CD4-positive, alpha-beta T cell treated with Interleukin-15 for 1 hour (primary cell): ENCODE measurements at regions not wholly inside any gene's neighbourhood (a gene's known extent, or its start where the extent isn't known, plus 50 kb on each side); places are given as distances from the start of the nearest gene placed in this dataset.

Experiments
- DNase-seq: peaks from one replicate; pipeline ENCODE4 v3.0.0-alpha.2; 2020

DNA sequence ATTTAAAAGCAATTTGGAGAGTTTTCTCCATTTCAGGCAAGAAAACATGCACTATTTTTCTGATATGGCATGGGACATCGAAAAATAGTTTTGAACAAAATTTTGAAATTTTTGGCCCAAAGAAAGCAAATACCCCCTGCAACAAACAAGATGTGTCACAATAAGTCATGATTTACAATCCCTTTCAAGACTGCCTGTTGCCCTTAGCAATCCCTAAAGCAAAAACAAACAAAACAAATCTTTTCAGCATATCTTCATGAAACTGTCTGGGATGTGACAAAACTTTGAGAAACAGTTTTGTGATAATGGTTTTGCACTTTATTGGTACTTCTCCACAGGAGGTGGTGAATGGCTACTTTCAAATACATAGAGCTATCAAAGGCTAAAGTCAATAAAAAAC, 1888.7 kb upstream of the PIK3C3 start:
- DNase-seq, result no peak

DNA sequence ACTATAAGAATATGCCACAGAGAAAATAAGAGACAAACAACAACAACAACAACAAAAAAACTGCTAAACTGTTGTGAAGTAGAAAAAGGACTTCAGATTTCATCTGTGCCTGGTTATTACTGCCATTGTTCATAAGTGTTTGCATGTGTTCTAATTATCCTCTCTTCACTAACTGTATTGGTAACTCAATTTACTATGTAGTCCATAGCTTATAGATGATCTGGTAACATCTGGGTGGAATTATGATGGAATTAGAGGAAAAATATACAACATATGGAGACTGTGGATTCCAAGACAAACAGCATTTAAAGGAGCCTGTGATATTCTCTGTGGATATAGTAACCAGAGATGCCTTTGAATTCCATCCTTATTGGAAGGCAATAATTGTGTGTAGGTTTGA, 1891.5 kb upstream of the PIK3C3 start:
- DNase-seq, result no peak

DNA sequence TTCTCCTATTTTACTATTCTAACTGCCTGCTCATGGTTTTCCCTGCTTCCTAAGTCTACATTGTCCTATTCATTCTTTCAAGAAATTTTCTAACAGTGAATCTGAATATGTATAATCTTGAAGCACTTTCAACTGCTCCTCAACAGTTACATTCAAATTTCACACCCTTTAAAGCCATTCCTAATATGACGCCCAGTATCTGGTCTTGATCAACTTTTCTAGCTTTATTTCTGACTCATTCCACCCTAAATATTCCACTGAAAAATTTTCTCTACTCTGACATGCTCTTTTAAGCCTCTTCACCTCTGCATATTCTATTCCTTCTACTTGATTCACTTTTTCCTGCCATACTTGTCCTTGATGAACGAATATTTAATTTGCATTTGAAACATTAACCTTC, 1893.9 kb upstream of the PIK3C3 start:
- DNase-seq, result no peak

DNA sequence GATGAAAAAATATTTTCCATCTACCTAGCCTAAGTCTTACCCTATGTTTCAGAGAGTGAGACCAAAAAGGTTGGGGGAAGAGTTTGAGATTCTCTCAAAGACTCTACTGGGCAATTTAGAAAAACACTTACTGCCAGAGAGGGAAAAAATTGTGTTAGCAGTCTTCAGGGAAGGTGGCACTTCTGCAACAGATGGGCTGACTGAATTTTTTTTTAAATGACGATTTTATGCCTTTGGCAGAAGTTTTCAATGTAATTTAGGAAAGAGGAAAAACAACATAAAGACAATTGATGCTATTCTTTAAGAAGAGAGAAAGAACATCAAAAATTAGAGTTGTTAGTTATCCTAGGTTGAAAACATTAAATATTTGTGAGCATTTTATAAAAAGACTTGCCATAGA, 1894.5 kb upstream of the PIK3C3 start:
- DNase-seq, result no peak

DNA sequence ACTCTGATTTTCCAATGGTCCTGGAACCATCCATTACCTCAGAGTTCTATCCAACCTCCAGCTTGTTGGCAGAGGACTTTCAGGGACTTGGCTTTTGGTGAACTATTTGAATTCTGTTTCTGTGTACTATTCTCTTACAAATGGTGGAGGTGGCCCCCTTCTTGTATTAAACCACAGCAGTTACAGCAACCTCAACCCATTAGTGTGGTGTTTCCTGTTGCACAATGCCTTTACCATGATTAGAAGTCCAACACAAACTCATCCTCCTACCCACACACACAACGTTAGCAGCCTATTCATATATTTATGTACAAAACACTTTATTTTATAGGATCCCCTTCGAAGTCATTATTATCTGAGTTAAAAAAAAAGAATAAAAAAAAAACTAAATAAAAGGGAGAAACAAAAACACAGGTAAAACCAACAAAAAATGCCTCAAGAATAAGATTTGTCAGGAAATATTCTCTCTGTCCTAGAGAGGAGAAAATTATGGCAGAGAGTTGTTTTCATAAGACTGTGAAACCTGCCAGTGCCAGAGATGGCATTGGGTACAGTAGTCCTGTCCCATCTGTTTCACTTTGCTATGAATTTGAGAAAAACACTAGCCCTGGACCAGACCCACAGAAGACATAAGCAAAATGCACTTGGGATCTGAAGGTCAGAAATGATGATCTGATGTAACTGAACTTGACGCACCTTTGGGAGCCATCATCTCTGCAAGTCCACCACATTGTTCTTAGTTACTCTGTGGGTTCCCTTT, 1896.0 kb upstream of the PIK3C3 start:
- DNase-seq, result no peak

DNA sequence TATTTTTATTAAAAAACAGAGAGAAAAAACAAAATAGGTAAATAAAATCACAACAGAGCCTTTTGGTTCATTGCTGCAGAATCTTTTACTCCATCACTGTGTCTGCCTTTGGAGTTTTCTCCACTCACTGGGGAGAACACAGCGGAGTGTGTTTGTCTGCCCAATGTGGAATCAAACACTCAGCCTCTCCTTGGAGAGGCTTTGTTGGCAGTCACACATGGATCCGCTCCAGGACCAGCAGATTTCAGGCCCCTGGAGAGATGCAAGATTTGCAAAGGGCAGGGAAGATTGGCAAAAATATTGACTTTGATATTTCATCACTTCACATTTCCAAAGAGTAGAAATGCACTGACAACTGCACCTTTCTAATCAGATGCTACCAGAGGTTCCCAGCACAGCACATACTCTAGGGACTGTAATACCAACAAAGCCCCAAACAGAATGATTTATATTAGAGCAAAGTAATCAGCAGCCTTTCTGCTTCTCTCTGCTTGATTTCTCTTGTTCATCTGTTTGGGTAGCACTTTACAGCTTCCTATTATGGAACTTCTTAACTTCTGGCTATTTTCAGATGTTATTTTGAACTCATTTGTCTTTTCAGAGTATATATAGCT, 1898.8 kb upstream of the PIK3C3 start:
- DNase-seq, result no peak

DNA sequence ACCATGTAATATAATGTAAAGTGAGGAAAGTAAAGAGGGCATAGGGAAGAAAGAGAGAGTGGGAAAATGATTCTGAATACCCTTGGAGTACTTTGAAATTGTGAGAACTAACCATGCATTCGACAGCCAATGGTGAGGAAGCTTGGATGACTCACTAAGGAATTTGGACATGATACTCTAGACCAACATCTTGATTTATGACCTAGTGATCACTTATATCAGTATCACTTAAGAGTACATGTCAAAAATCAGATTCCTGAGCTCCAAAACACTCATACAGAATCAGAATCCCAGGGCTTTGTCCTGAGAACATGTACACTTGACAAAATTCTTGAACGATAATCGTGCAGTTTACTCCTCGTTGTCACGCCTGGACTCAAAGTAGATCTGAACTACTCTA, 1899.8 kb upstream of the PIK3C3 start:
- DNase-seq, result no peak

DNA sequence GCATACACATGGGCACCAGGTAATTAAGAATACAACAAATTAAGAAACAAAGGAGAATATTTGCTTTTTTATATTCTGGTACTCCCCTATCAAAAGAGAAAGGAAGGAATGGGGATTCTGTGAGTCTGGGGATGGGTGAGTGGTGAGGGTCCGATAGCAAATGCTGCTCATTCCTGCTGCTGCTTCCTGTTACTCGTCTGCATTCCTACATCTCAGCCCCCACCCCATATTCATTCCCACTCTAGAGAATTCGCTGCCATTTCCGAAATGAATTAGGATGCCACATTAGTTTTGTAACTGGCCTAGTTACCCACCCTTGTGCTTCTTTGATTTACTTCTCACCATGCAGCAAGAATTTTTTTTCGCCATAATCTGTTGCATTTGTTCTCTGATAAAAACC, 1905.3 kb upstream of the PIK3C3 start:
- no peak for DNase-seq

DNA sequence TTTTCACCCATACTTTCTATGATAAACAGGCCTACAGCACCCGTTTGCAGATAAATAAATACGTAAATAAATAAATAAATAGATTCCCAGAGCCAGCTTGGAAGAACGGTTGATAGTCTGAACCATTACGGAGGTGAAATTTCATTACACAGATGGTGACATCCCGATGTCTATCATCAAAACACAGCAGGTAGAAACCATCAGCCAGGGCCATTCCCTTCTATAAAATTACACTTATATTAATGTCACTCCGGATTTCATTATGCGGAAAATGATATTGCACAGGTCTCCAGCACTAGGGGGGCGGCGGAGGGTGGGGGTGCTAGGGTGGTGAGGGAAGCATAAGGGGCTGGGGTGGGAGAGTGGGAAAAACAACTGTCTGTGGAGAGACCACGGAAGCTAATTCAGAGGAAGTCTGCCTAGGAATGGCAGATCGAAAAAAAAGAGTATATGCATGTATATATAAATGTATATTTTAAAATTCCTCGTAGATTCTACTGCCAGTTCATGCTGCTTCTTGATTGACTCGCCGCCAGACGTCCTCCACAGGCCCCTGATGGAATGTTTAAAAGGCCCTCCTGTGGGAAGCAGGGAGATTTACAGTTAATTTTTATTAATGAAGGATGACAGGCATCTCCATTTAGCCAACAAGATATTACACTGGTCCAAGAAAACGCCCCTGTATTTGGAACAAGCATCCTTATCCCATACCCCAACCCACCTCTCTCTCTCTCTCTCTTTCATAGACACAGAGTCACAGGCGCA, 1906.0 kb upstream of the PIK3C3 start:
- DNase-seq, result no peak

DNA sequence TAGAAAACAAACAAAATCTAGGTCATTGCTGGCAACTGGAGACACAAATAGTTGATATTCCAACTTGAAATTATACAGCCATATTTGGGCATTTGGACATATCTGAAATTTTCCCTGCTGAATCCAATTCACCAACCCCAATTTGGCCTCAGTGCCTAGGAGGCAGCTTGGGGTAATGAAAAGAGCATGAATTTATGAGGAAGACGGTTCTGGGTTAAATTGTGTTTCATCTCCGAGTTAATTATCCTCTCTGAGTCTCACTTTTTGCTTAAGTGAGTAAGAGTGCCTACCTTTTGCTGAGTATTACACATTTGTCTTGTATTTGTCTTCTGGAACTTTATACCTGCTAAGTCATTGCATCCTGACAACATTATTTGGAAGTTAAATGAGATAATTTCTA, 1906.8 kb upstream of the PIK3C3 start:
- DNase-seq, result no peak

DNA sequence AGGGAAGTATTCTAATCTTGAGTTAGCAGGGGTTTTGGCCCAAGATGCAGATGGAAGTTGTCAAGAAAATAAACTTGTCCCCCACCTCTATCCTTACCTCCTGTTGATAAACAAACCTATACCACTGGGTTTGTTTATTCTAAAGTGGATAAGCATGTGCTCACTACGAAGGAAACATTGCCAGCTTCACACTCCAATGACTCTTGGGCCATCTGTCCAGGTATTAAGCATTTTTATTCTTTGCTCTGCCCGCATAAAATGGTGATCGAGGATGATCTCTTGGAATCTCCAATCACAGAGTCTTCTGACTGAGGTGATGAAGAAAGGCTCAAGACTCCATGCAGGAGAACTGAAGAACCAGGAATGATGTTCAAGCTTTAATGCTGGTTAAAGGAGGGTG, 1908.4 kb upstream of the PIK3C3 start:
- DNase-seq, result no peak

DNA sequence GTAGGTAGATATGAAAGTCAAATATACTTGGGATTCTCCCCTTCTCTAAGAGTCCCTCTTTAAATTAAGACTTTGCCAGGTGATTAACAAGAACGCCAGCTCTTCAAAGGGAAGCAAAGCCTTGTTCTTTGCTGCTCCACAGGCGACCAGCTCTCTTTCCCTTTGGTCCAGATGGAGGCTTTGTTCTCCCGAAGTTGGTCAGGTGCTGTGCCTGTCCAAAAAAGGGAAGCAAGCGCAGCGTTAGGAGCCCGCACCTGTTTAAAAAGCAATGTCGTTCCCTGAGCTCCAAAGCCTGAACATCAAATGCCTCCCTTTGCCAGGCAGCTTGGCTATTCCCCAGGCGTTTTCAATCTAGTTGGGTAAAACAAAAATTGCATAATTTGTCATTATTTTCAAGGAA, 1913.1 kb upstream of the PIK3C3 start:
- no peak for DNase-seq

DNA sequence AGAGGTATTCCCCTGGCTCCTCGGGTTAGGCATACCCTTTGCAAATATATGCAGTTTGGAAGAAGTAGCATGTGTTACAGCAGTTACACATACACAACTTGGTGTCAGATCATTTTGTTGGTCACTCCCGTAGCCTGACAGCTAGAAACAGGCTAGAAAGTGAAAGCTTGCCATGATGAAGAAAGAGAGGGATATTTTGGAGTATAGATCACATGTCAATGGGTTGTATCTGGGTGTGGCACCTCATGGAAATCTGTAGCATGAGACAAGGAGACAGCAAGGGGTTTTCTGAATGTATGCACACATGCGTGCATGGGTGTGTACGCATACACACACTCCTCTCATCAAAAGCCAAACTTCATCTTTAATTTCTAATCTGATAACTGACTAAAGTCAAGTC, 1914.5 kb upstream of the PIK3C3 start:
- DNase-seq, result no peak

DNA sequence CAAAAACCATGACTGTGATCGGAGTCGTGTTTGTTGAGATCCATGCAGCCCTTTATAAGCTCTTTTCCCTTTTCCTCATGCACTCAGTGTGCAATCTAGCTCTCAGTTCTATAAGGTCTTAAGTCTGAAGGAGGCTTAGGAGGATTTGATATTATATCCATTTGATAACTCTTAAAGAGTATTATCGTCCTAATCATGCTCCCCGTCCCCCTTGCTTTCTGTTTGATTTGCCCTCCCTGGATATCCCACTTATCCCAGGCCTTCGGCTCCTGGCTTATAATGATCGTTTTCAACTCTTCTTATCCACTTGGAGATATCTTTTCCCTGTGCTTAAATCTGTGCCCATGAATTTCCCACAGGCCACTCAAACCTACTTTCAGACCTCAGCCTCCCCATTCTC, 1917.7 kb upstream of the PIK3C3 start:
- no peak for DNase-seq

DNA sequence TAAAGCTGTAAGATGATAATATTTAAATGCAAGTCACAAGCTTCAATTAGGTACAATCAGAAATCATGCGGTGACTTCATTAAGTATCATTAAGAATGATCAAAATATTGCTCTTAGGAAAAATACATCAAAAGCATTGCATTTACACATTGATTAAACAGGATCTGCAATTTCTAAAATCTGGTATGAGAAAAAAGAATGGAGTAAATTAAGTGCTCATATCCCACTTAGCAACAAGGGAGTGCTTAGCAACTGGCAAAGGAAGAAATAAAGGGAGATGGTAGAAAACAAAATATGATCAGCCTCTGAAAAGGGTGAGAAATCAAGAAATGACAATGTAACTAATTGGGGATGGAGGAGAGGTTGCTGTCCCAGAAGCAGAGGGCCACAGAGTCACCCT, 1918.2 kb upstream of the PIK3C3 start:
- DNase-seq, result no peak

DNA sequence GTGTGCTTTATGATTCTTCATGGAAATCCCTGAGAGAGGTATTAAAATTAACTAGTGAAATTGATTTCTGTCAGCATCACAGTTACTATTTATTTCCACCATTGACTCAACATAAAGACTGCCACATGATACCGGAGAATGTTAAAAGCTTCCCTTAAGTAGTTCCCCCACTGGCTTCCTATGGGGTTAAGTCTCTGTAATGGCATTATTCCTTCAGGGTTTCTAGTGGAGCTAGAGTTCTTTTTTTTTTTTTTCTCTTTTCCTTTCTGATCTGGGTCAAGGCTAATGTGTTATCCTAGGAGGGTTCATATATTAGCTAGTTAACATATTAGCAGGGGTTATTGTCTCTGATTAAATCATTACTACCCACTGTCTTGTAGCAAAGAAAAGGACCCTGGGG, 1919.1 kb upstream of the PIK3C3 start:
- no peak for DNase-seq

DNA sequence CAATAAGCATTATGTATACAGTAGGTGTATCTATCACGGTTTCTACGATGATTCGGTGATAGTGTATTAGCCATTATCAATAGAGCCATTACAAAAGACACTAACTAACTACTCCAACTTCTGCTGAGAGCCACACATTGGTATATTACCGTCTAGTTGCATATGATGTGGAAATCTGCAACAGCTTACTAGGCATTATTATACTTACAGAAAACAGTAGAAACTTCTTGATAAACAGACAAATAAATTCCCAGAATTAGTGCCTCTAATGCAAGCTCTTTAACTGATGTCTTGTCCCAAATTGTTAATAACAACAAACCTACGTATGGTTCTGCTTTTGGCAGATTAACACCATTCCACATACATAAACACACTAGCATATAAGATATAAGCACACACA, 1923.0 kb upstream of the PIK3C3 start:
- DNase-seq, result no peak

DNA sequence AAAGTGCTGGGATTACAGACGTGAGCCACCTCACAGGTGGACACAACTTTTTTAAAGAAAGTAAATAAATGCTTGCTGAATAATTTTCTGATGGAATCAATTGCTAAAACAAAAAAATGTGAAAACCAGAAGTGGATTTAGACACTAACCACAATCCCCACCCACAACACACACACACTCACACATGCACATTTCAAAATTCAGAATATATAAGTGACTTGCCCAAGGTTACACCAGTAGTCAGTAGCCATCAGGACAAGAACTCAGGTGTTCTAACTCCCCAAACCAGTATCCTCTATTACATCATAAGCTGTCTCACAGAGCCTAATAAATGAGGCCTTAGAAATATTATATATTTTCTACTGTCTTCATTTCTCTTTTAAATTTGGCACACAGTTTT, 1923.6 kb upstream of the PIK3C3 start:
- no peak for DNase-seq

DNA sequence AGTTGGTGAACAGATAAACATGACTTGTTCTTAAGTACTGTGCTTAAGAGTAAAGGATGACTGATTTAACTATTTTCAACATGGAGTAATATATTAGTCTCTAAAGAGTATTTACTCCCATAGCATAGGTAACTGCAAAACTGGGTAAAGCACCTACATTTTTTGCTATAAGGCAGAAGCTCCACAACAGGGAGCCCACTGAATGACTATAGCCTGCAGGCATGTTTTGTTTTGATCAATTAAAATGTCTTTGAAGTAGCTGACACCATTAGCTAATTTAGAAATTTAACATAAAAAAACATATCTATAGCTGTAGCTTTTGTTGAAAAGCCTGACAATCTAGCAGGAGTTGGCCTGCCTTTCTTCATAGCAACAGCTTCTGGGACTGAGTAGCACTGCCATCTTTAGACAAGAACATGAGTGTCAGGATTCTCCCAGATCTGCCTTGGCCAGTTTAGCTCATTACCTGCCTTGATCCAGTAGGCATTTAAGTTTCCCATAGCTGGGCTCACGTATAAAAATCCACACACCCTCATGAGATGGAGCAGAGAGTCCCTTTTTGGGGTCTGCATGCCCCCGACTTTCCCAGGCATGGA, 1935.1 kb upstream of the PIK3C3 start:
- no peak for DNase-seq

DNA sequence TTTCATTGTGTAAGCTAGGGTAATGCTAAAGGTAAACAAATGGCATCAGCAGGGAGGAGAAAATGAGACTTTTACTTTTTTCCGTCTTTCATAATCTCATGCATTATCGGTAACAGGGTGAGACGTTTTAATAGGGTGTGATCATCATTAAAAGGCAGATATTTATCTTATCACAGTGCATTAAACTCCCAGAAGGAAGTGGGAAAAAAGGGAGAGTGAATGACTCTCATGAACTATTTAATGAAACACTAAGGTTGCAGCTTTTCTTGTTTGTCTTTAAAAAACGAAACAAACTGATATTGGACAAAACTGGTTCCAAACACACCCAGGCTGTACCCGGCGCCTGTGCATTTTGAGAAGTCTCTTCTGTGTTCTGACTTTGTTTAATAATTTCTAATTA, 1936.8 kb upstream of the PIK3C3 start:
- DNase-seq, result no peak

DNA sequence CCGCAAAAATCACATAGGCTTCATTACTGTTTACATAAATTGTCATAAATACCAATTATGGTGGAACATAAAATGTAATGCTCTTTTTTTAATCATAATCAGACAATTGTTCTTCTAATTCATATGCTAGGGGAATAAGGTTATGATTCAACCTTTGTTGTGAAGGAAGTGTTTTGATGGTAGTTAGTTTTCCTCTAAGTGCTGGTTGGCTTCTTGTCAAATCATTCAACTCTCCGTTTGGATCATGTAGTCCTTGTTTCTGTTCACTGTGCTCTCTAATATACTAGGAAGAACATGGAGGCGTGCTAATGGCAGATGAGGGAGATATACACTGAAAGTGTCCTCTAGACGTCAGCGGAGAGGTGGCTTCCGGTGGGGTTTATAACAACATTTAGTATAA, 1938.0 kb upstream of the PIK3C3 start:
- DNase-seq, result no peak

DNA sequence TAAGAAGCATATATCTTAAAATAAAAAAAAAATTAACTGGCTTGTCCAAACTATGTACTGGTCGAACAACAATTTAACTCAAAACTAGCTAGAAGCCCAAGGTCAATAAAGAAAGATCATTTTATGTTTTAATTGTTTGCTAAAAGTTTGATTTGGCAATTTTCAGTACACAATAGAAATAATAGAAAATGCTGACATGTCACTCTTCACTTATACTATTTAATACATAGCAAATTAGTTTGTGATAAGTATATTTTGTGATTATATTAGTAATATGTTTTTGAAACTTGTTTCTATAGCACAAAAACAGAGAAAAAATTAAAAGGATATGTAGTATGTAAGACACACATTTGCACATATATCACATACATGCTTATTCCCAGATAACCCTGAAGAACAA, 1938.6 kb upstream of the PIK3C3 start:
- DNase-seq, result no peak

DNA sequence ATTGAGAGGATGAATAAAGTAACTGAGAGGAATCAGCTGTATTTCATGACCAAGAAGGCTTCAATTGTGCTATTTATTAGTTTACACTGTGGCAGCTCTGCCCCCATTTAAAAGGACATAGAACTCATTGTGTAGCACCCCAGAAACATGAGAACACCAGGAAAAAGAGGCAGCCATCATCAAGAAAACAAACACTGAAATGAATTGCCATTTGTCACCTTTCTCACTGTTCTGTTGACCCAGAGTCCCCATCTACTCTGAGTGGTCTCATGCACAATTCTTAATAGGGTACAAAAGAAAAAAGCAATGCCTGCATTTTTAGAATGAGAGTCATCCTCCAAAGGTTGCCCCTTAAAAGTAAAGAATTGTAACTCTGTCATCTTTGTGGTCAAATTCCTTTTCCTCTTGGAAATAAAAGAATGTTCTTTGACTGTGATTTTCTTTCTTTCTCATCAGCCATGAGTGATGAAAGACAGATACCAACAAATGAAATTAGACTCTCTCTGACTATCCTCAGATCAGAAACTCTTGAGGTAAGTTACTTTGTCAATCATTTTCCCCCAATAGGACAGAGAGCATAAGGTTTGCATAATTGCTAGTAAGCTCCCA, 1941.9 kb upstream of the PIK3C3 start:
- no peak for DNase-seq

DNA sequence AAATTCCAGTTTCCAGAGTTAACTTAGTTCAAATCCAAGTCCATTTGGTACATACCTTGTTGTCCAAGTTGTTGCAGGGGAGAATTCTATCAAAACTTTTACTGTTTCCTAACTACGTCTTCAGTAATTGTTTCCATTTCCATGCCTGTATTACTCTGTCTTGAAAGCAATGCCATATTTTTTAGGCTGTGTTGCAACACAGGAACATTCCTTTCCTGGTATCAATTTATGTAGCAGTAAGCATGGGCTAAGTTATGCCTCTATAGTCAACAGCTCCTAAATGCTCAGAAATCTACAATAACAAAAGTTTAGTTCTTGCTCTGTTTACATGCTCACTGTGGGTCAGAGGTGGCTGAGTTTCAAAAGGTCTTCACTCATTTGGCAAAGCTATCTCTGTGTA, 1943.8 kb upstream of the PIK3C3 start:
- no peak for DNase-seq
